ENCODE measurements at regions not wholly inside any gene's neighbourhood (a gene's known extent, or its start where the extent isn't known, plus 50 kb on each side); places are given as distances from the start of the nearest gene placed in this dataset.

GRCh38 chr2:234191819-234192407, 141.4 kb downstream of the SPP2 start:
- Histone ChIP-seq H3K4me3 (ENCODE audit: low read length in 2 of 2) (no peak overlapping the region), H3K4me1 (ENCODE audit: control insufficient read depth in 1 of 2, insufficient read depth in 2 of 2, low read length in 2 of 2) (no peaks in the 10 kb centered on the region), H3K9me3 (ENCODE audit: control insufficient read depth, low read length) (peaks cover 1% of the 10 kb centered on the region), H3K27me3 (ENCODE audit: control insufficient read depth in 1 of 2, insufficient read depth in 2 of 2, low read length in 1 of 2) (no peaks in the 10 kb centered on the region), H3K36me3 (ENCODE audit: control insufficient read depth in 1 of 2, insufficient read depth in 2 of 2, low read length in 1 of 2) (no peaks in the 10 kb centered on the region), H3K27ac (ENCODE audit: low read depth in 1 of 2, low read length in 2 of 2) (no peak overlapping the region)
- ATAC-seq (ENCODE audit: low FRiP score) (no peak), DNase-seq (no peak)
- intact Hi-C loops (cut with DNase I) = no loop called here
- 48 to 49% methylated on average over 4 of the region's 4 CpGs for WGBS, 2 donors

- no peak for DNase-seq
- no peaks in the 10 kb centered on the region for H3K27me3 ChIP-seq (ENCODE audit: control insufficient read depth in 1 of 2, insufficient read depth in 2 of 2, low read length in 1 of 2)
- peaks cover 1% of the 10 kb centered on the region for H3K9me3 ChIP-seq (ENCODE audit: control insufficient read depth, low read length)
- WGBS, 2 donors = 64 to 84% methylated on average over 6 of the region's 6 CpGs
- intact Hi-C loops (cut with DNase I) = no loop called here
- ATAC-seq (ENCODE audit: low FRiP score) = no peak
- no peaks in the 10 kb centered on the region for H3K36me3 ChIP-seq (ENCODE audit: control insufficient read depth in 1 of 2, insufficient read depth in 2 of 2, low read length in 1 of 2)
- no peaks in the 10 kb centered on the region for H3K4me1 ChIP-seq (ENCODE audit: control insufficient read depth in 1 of 2, insufficient read depth in 2 of 2, low read length in 2 of 2)
- no peak overlapping the region for H3K4me3 ChIP-seq (ENCODE audit: low read length in 2 of 2)
- no peak overlapping the region for H3K27ac ChIP-seq (ENCODE audit: low read depth in 1 of 2, low read length in 2 of 2)
Observed at GRCh38 chr2:234189786-234190300, 139.3 kb downstream of the SPP2 start.

DNA sequence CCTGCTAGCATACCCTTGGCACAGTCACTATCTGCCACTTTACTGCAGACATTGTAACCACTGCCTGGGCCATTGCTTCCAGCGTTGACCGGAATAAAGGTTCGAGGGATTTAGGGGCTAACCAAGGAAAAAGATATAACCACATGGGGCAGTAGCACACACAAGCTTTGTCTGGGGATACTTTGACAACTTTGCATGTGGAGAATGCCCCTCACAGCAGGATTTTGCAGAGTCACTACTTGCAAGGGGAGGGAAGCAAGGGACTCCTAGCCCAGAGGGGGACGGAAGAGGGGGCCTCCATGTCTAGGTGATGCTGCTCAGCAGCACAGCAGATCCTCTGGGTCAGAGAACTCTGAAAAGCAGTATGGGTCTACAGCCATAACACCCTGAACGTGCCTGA, 138.7 kb downstream of the SPP2 start:
- Histone ChIP-seq H3K27me3 (ENCODE audit: control insufficient read depth in 1 of 2, insufficient read depth in 2 of 2, low read length in 1 of 2) (no peaks in the 10 kb centered on the region), H3K4me3 (ENCODE audit: low read length in 2 of 2) (no peak overlapping the region), H3K9me3 (ENCODE audit: control insufficient read depth, low read length) (peaks cover 1% of the 10 kb centered on the region), H3K36me3 (ENCODE audit: control insufficient read depth in 1 of 2, insufficient read depth in 2 of 2, low read length in 1 of 2) (no peaks in the 10 kb centered on the region), H3K4me1 (ENCODE audit: control insufficient read depth in 1 of 2, insufficient read depth in 2 of 2, low read length in 2 of 2) (no peaks in the 10 kb centered on the region), H3K27ac (ENCODE audit: low read depth in 1 of 2, low read length in 2 of 2) (no peak overlapping the region)
- no peak for ATAC-seq (ENCODE audit: low FRiP score)
- no peak for DNase-seq
- intact Hi-C loops (cut with DNase I) = no loop called here
- 83 to 85% methylated on average over 5 of the region's 5 CpGs for WGBS, 2 donors

DNA sequence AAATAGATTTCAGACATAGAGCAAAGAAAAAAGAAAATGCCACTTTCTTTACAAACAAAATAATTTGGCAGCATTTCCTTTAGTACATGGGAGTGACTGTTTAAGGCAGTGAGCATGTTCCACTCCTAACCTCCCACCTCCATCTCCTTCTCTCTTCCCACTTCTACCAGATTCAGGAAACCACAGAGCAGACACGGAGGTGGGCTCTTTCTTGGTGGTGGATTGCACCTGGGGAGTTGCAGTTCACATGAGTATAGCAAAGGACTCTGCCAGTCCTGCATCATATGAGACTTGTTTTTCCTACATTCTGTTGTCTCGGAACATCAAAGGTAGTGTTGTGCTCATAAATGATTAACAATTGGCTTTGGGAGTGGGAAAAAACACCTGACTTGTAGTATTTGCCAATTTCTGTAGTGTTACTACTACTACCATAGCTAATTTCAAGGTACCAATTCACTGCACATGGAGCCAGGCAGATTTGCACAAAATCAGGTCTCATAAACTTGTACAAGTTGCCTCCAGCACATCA, 137.2 kb downstream of the SPP2 start:
- no peak for ATAC-seq (ENCODE audit: low FRiP score)
- Histone ChIP-seq H3K4me3 (ENCODE audit: low read length in 2 of 2) (no peak overlapping the region), H3K36me3 (ENCODE audit: control insufficient read depth in 1 of 2, insufficient read depth in 2 of 2, low read length in 1 of 2) (no peaks in the 10 kb centered on the region), H3K4me1 (ENCODE audit: control insufficient read depth in 1 of 2, insufficient read depth in 2 of 2, low read length in 2 of 2) (no peaks in the 10 kb centered on the region), H3K27ac (ENCODE audit: low read depth in 1 of 2, low read length in 2 of 2) (no peak overlapping the region), H3K27me3 (ENCODE audit: control insufficient read depth in 1 of 2, insufficient read depth in 2 of 2, low read length in 1 of 2) (peaks cover 0 to 2% of the 10 kb centered on the region in 2 donors), H3K9me3 (ENCODE audit: control insufficient read depth, low read length) (peaks cover 1% of the 10 kb centered on the region)
- intact Hi-C loops (cut with DNase I) = no loop called here
- no peak for DNase-seq
- WGBS, 2 donors = 89 to 94% methylated on average over 2 of the region's 2 CpGs

DNA sequence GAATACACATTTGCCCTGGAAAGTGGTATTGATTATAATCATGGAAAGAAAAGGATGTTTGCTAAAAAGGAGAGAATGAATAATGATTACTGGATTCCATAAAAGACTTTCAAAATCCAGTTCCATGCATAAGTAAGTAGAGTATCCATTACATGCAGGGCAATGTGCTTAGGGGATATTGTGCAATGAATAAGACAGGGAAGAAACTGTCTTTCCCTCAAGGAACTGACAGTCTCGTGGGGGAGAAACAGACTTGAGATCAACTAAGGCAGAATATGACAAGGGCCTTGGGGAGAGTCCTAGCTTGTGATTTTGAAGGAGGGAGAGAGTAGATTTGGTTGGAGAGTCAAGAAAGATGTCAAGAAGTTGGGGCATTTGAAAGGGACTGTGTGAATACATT, 130.6 kb downstream of the SPP2 start:
- H3K4me1 ChIP-seq (ENCODE audit: control insufficient read depth in 1 of 2, insufficient read depth in 2 of 2, low read length in 2 of 2) = no peaks in the 10 kb centered on the region
- no peaks in the 10 kb centered on the region for H3K9me3 ChIP-seq (ENCODE audit: control insufficient read depth, low read length)
- DNase-seq = no peak
- ATAC-seq (ENCODE audit: low FRiP score) = no peak
- no peak overlapping the region for H3K27ac ChIP-seq (ENCODE audit: low read depth in 1 of 2, low read length in 2 of 2)
- H3K4me3 ChIP-seq (ENCODE audit: low read length in 2 of 2) = no peak overlapping the region
- H3K36me3 ChIP-seq (ENCODE audit: control insufficient read depth in 1 of 2, insufficient read depth in 2 of 2, low read length in 1 of 2) = no peaks in the 10 kb centered on the region
- intact Hi-C loops (cut with DNase I) = no loop called here
- WGBS, 2 donors = 54 to 56% methylated on average over 1 of the region's 1 CpG
- peaks cover 0 to 2% of the 10 kb centered on the region in 2 donors for H3K27me3 ChIP-seq (ENCODE audit: control insufficient read depth in 1 of 2, insufficient read depth in 2 of 2, low read length in 1 of 2)

DNA sequence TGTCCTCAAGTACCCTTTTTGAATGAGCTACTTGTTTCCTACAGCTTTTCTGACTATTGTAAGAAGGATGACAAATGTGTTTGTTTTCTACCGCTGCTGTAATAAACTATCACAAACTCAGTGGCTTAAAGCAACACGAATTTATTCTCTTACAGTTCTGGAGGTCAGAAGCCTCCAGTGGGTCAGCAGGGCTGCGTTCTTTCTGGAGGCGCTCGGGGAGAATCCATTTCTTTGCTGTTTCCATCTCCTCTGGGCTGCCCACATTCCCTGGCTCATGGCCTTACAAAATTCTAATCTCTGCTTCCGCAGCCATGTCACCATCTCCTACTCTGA, 128.5 kb downstream of the SPP2 start:
- H3K4me3 ChIP-seq (ENCODE audit: low read length in 2 of 2) = no peak overlapping the region
- H3K4me1 ChIP-seq (ENCODE audit: control insufficient read depth in 1 of 2, insufficient read depth in 2 of 2, low read length in 2 of 2) = no peaks in the 10 kb centered on the region
- WGBS, 2 donors = 79 to 82% methylated on average over 6 of the region's 6 CpGs
- no peak for DNase-seq
- H3K36me3 ChIP-seq (ENCODE audit: control insufficient read depth in 1 of 2, insufficient read depth in 2 of 2, low read length in 1 of 2) = no peaks in the 10 kb centered on the region
- ATAC-seq (ENCODE audit: low FRiP score) = no peak
- intact Hi-C loops (cut with DNase I) = no loop called here
- no peaks in the 10 kb centered on the region for H3K9me3 ChIP-seq (ENCODE audit: control insufficient read depth, low read length)
- no peak overlapping the region for H3K27ac ChIP-seq (ENCODE audit: low read depth in 1 of 2, low read length in 2 of 2)
- H3K27me3 ChIP-seq (ENCODE audit: control insufficient read depth in 1 of 2, insufficient read depth in 2 of 2, low read length in 1 of 2) = peaks cover 0 to under 1% of the 10 kb centered on the region in 2 donors

DNA sequence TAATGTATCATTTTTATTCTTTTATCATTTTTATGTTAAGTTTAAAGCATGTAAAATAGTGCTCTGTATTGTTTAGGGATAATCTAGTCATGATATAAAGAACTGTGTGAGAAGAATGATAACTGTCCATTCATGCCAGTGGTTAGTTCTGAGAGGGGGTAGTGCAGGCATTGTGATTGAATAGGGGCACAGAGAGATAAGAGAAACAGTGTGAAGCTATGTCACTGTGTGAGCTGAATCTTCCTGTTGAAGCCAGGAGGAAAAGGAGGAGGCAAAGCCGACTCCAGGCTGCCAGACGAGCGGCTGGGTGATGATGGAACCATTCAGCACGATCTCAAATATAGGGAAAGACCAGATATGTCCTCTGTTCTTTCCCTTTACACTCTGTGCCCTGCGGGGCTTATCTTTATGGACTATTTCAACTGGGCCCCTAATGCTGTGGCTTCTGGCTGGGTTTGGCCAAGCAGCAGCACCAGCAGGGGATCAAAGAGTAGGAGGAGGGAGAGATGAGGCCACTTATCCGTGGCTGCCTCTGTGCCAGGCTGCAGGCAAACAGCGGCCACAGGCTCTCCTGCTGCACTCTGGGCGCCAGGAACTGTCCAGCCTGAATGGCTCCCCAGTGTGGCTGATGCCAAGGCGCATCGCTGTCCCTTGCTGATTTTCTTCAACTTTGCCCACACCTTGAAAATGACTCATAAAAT, 128.0 kb downstream of the SPP2 start:
- Histone ChIP-seq H3K27me3 (ENCODE audit: control insufficient read depth in 1 of 2, insufficient read depth in 2 of 2, low read length in 1 of 2) (no peaks in the 10 kb centered on the region), H3K9me3 (ENCODE audit: control insufficient read depth, low read length) (no peaks in the 10 kb centered on the region), H3K4me3 (ENCODE audit: low read length in 2 of 2) (no peak overlapping the region), H3K36me3 (ENCODE audit: control insufficient read depth in 1 of 2, insufficient read depth in 2 of 2, low read length in 1 of 2) (no peaks in the 10 kb centered on the region), H3K4me1 (ENCODE audit: control insufficient read depth in 1 of 2, insufficient read depth in 2 of 2, low read length in 2 of 2) (no peaks in the 10 kb centered on the region), H3K27ac (ENCODE audit: low read depth in 1 of 2, low read length in 2 of 2) (no peak overlapping the region)
- no peak for DNase-seq
- WGBS, 2 donors = 52 to 57% methylated on average over 10 of the region's 10 CpGs
- ATAC-seq (ENCODE audit: low FRiP score) = no peak
- intact Hi-C loops (cut with DNase I) = no loop called here

GRCh38 chr2:234175649-234176048, 125.1 kb downstream of the SPP2 start:
- WGBS, 2 donors = 93 to 95% methylated on average over 6 of the region's 6 CpGs
- no peak overlapping the region for H3K27ac ChIP-seq (ENCODE audit: low read depth in 1 of 2, low read length in 2 of 2)
- no peaks in the 10 kb centered on the region for H3K9me3 ChIP-seq (ENCODE audit: control insufficient read depth, low read length)
- ATAC-seq (ENCODE audit: low FRiP score) (no peak), DNase-seq (no peak)
- intact Hi-C loops (cut with DNase I) = no loop called here
- H3K4me1 ChIP-seq (ENCODE audit: control insufficient read depth in 1 of 2, insufficient read depth in 2 of 2, low read length in 2 of 2) = no peaks in the 10 kb centered on the region
- H3K36me3 ChIP-seq (ENCODE audit: control insufficient read depth in 1 of 2, insufficient read depth in 2 of 2, low read length in 1 of 2) = no peaks in the 10 kb centered on the region
- H3K27me3 ChIP-seq (ENCODE audit: control insufficient read depth in 1 of 2, insufficient read depth in 2 of 2, low read length in 1 of 2) = no peaks in the 10 kb centered on the region
- no peak overlapping the region for H3K4me3 ChIP-seq (ENCODE audit: low read length in 2 of 2)

- Histone ChIP-seq H3K27ac (ENCODE audit: low read depth in 1 of 2, low read length in 2 of 2) (no peak overlapping the region), H3K4me1 (ENCODE audit: control insufficient read depth in 1 of 2, insufficient read depth in 2 of 2, low read length in 2 of 2) (no peaks in the 10 kb centered on the region), H3K9me3 (ENCODE audit: control insufficient read depth, low read length) (no peaks in the 10 kb centered on the region), H3K27me3 (ENCODE audit: control insufficient read depth in 1 of 2, insufficient read depth in 2 of 2, low read length in 1 of 2) (no peaks in the 10 kb centered on the region), H3K4me3 (ENCODE audit: low read length in 2 of 2) (no peak overlapping the region), H3K36me3 (ENCODE audit: control insufficient read depth in 1 of 2, insufficient read depth in 2 of 2, low read length in 1 of 2) (no peaks in the 10 kb centered on the region)
- ATAC-seq (ENCODE audit: low FRiP score) (no peak), DNase-seq (no peak)
- intact Hi-C loops (cut with DNase I) = no loop called here
- 81 to 86% methylated on average over 5 of the region's 5 CpGs for WGBS, 2 donors
Observed at GRCh38 chr2:234174742-234175141, 124.2 kb downstream of the SPP2 start.
